ENCODE measurements at regions not wholly inside any gene's neighbourhood (a gene's known extent, or its start where the extent isn't known, plus 50 kb on each side); places are given as distances from the start of the nearest gene placed in this dataset.

GRCh38 chr4:27358269-27358668 lies 497.6 kb downstream of the STIM2 start:
- H3K27me3 ChIP-seq (replicated peaks in 1 of 2; ENCODE audit: control insufficient read depth in 2 of 2, insufficient read depth in 2 of 2, low read length in 1 of 2): no peaks in the 10 kb centered on the region
- H3K79me2 ChIP-seq (ENCODE audit: control insufficient read depth, insufficient read depth, low read length): no peaks in the 10 kb centered on the region
- intact Hi-C loops (cut with micrococcal nuclease; ENCODE audit: unreplicated experiment): no loop called here
- no peak overlapping the region for H3K4me2 ChIP-seq (ENCODE audit: control insufficient read depth, insufficient read depth)
- H4K20me1 ChIP-seq (ENCODE audit: control insufficient read depth, insufficient read depth): no peaks in the 10 kb centered on the region
- DNase-seq (ENCODE audit: low read depth, low spot score): no peak
- no peak overlapping the region for H2AFZ ChIP-seq (ENCODE audit: control insufficient read depth, low read depth, low read length)
- H3K27ac ChIP-seq (ENCODE audit: control insufficient read depth, insufficient read depth): no peak overlapping the region
- 0% methylated on average over 2 of the region's 2 CpGs for WGBS (ENCODE audit: insufficient coverage, insufficient replicate concordance, low lambda C conversion rate, missing lambda C conversion rate)
- ChIA-PET CTCF (no interaction called here), SMC1A (ENCODE audit: uncharacterized antibody, unreplicated experiment) (interaction anchor here (1.0 kb wide), 1 partner anchor 17 kb away, joined by 3 read pairs; no protein-coding TSS in a partner anchor), RAD21 (ENCODE audit: unreplicated experiment) (no interaction called here), POLR2A (no interaction called here)
- H3K9me3 ChIP-seq (replicated peaks; ENCODE audit: control insufficient read depth, insufficient read depth, low read length): no peaks in the 10 kb centered on the region
- in situ Hi-C loops (cut with MboI): no loop called here
- no peak overlapping the region for H3K4me3 ChIP-seq
- BruUV-seq (replicated peaks): no TSS peak
- H3K9ac ChIP-seq (ENCODE audit: control insufficient read depth, insufficient read depth, low read length): no peak overlapping the region
- no peaks in the 10 kb centered on the region for H3K4me1 ChIP-seq (ENCODE audit: control insufficient read depth, insufficient read depth, low read length)
- FAIRE-seq: no peak
- TF ChIP-seq HDGF (IDR thresholded peaks at IDR 0.05): no peak
- TF ChIP-seq CEBPZ (IDR thresholded peaks at IDR 0.05; ENCODE audit: low read depth, low read length): no peak
- no peak for TF ChIP-seq BCL11A (IDR thresholded peaks at IDR 0.05; ENCODE audit: low read depth, low read length)
- TF ChIP-seq NFYA (IDR thresholded peaks at IDR 0.05; ENCODE audit: borderline replicate concordance, low read depth, low read length): no peak
- no peak for TF ChIP-seq MTA3 (IDR thresholded peaks at IDR 0.05; ENCODE audit: borderline replicate concordance, low read length)
- TF ChIP-seq CTCF (IDR thresholded peaks at IDR 0.05 in 2 of 3, conservative IDR thresholded peaks at IDR 0.05 in 1 of 3; ENCODE audit: control insufficient read depth in 2 of 3, extremely low read depth in 1 of 3, insufficient read depth in 1 of 3, low read depth in 3 of 3, low read length in 3 of 3): no peak
- TF ChIP-seq ETV6 (conservative IDR thresholded peaks at IDR 0.05 in 1 of 2, IDR thresholded peaks at IDR 0.05 in 1 of 2; ENCODE audit: borderline replicate concordance in 1 of 2, low read depth in 1 of 2): no peak
- no peak for TF ChIP-seq CREM (IDR thresholded peaks at IDR 0.05; ENCODE audit: low read depth)
- TF ChIP-seq, protein P1, sequence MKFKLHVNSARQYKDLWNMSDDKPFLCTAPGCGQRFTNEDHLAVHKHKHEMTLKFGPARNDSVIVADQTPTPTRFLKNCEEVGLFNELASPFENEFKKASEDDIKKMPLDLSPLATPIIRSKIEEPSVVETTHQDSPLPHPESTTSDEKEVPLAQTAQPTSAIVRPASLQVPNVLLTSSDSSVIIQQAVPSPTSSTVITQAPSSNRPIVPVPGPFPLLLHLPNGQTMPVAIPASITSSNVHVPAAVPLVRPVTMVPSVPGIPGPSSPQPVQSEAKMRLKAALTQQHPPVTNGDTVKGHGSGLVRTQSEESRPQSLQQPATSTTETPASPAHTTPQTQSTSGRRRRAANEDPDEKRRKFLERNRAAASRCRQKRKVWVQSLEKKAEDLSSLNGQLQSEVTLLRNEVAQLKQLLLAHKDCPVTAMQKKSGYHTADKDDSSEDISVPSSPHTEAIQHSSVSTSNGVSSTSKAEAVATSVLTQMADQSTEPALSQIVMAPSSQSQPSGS (IDR thresholded peaks at IDR 0.05; ENCODE audit: low read length): no peak
- TF ChIP-seq NFYB (IDR thresholded peaks at IDR 0.05; ENCODE audit: insufficient read depth, low read depth, low read length): no peak
- no peak for TF ChIP-seq USF1 (IDR thresholded peaks at IDR 0.05; ENCODE audit: borderline replicate concordance, extremely low read length, insufficient read depth, low read depth, low read length)
- ATAC-seq: no peak
- no peaks in the 10 kb centered on the region for H3K36me3 ChIP-seq (ENCODE audit: control insufficient read depth in 2 of 2, insufficient read depth in 2 of 2, low read length in 1 of 2)

All from GM12878 (cell line).